ENCODE measurements at regions not wholly inside any gene's neighbourhood (a gene's known extent, or its start where the extent isn't known, plus 50 kb on each side); places are given as distances from the start of the nearest gene placed in this dataset.

DNA sequence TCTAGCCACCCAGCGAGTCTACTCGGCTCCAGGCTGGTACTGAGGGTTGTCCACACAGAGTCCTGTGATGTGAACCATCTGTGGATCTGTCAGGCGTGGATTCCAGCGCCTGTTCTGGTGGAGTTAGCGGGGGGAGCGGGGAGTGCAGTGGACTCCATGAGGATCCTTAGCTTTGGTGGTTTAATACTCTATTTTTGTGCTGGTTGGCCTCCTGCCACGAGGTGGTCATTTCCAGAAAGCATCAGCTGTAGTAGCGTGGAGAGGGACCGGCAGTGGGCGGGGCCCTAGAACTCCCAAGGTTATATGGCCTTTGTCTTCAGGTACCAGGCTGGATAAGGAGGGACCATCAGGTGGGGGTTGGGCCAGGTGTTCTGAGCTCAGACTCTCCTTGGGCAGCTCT is 446.5 kb downstream of the EDEM1 start:
- TF ChIP-seq POLR2A (IDR thresholded peaks at IDR 0.05) = no peak
- TF ChIP-seq, protein P1, sequence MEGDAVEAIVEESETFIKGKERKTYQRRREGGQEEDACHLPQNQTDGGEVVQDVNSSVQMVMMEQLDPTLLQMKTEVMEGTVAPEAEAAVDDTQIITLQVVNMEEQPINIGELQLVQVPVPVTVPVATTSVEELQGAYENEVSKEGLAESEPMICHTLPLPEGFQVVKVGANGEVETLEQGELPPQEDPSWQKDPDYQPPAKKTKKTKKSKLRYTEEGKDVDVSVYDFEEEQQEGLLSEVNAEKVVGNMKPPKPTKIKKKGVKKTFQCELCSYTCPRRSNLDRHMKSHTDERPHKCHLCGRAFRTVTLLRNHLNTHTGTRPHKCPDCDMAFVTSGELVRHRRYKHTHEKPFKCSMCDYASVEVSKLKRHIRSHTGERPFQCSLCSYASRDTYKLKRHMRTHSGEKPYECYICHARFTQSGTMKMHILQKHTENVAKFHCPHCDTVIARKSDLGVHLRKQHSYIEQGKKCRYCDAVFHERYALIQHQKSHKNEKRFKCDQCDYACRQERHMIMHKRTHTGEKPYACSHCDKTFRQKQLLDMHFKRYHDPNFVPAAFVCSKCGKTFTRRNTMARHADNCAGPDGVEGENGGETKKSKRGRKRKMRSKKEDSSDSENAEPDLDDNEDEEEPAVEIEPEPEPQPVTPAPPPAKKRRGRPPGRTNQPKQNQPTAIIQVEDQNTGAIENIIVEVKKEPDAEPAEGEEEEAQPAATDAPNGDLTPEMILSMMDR (IDR thresholded peaks at IDR 0.05) = no peak
